Stimulated activated CD8-positive, alpha-beta memory T cell treated with anti-CD3 and anti-CD28 coated beads, Interleukin-4, amount 100 ng/mL, for 4 hours (primary cell): ENCODE measurements at regions not wholly inside any gene's neighbourhood (a gene's known extent, or its start where the extent isn't known, plus 50 kb on each side); places are given as distances from the start of the nearest gene placed in this dataset.

Experiments
- DNase-seq, 2 donors: peaks; one replicate each; pipeline ENCODE4 v3.0.0-alpha.2; 2020; ENCODE audit warnings: low read depth in 2 of 2, low spot score in 1 of 2

- no peak for DNase-seq
Observed at GRCh38 chr10:110396284-110396651, 91.5 kb upstream of the SMNDC1 start.

DNA sequence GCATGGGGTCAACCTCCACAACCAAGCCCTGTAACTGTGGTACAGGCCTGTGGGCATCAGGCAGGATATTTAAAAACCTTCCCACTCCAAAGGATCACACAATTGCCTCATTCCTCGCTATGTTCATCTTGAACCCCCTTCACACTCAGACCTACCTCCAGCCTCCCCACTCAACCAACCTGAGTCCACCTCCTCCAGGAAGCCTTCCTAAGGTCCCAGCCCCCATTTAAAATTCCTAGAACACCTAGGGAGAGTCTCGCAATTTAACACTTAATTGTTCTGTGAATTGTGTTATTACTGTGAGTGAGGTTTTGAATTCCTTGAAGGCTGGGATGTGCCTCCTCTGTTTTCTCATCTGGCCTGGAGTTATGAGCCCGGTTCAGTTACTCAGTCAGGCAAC lies 93.1 kb upstream of the SMNDC1 start:
- no peak for DNase-seq

GRCh38 chr10:110398419-110399105 lies 93.8 kb upstream of the SMNDC1 start:
- no peak for DNase-seq

GRCh38 chr10:110399106-110399964 lies 94.6 kb upstream of the SMNDC1 start:
- no peak for DNase-seq

GRCh38 chr10:110399965-110400933 lies 95.5 kb upstream of the SMNDC1 start:
- DNase-seq: no peak

- no peak for DNase-seq
Observed at GRCh38 chr10:110401401-110402076, 96.2 kb upstream of the DUSP5 start.

DNA sequence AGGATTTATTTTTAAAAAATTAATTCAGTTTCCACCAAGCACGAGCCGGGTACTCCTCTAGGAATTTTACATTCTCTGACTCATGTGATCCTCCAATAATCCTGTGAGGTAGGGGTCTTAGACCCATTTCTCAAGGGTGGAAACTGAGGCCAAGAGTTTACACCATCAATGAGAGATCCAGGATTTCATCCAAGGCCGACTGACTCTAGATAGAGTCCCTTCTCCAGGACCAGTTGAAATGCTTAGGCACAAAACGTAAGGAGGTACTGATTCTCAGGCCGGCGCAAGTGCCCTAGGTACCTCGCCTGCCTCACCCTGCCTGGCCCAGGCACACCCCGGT lies 95.7 kb upstream of the DUSP5 start:
- no peak for DNase-seq

- no peak for DNase-seq
Observed at GRCh38 chr10:110403593-110403992, 94.1 kb upstream of the DUSP5 start.

- no peak for DNase-seq
Observed at GRCh38 chr10:110404413-110404812, 93.3 kb upstream of the DUSP5 start.

DNA sequence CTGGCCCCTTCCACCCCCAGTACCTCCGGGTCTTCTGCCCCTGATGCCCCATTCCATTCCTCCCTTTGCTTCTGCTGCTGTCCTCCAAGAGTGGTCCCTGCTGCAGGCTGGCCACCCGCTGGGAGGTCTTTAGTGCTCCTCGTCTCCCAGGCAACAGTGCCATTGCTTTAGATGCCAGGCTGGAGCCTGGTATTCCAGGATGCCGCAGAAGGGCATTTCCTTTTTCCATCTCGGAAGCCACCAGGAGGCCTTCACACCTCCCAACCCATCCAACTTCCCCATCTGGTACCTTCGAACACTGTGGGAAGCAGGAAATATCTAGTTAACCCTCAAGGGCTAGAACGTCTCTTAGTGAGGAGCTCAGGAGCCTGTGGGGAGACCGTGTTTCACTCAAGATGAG lies 92.9 kb upstream of the DUSP5 start:
- no peak for DNase-seq

GRCh38 chr10:110405380-110405779 lies 92.3 kb upstream of the DUSP5 start:
- no peak for DNase-seq

- no peak for DNase-seq
Observed at GRCh38 chr10:110407301-110408170, 90.2 kb upstream of the DUSP5 start.

- DNase-seq: no peak
Observed at GRCh38 chr10:110408203-110408871, 89.4 kb upstream of the DUSP5 start.

DNA sequence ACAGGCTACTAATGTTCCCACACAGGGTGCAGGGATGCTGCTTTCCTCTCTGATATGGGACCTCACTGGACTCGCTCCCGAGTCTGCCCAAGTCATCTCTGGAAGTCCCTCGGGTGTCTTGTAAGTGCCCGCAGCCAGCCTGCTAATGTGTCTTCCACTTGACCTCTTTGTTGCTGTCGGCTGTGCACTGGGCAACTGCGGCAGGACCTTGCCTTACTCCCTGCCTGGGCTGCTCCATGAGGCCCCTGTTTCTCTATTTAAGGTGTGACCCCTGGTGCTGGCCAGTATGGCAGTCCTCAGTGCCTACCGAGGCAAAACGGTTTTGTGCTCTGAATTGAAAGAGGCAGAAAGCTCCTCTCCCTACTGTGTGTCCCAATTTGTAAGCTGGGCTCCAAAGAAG lies 88.8 kb upstream of the DUSP5 start:
- DNase-seq: no peak

DNA sequence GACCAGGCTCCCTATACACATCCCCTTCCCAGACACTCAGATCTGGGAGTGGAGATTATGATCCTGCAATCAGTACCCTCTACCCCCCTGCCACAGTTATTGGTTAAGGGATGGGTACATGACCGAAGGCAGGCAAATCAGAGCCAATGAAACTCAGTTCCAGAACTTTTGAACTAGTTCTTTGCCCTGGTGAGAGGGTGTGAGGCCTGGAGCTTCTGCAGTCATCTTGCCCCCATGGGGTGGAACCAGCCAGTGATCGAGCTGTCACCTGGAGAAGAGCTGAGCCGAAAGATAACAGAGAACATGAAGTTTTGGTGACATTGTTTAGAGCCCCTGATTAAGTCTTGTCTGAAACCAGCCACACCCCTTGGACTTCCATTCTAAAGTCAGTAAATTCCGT lies 88.2 kb upstream of the DUSP5 start:
- no peak for DNase-seq

DNA sequence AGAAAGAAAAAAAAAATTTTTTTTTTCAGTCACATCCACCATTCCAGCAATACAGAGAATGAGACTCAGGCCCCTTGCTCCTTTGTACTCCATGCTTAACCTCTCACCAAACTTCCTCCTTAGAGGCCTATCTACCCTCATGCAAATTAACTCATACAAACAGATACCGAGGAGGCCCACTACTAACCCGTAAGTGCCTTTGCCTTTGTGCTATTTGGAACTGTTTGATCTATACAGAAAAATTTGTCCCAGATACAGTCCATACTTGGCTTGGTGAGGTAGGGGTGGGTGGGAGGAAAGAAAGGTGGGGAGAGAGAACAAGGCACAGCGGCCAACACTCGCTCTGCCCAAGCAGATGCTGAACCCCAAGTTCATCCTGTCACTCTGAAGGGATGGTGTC lies 87.8 kb upstream of the DUSP5 start:
- no peak for DNase-seq

DNA sequence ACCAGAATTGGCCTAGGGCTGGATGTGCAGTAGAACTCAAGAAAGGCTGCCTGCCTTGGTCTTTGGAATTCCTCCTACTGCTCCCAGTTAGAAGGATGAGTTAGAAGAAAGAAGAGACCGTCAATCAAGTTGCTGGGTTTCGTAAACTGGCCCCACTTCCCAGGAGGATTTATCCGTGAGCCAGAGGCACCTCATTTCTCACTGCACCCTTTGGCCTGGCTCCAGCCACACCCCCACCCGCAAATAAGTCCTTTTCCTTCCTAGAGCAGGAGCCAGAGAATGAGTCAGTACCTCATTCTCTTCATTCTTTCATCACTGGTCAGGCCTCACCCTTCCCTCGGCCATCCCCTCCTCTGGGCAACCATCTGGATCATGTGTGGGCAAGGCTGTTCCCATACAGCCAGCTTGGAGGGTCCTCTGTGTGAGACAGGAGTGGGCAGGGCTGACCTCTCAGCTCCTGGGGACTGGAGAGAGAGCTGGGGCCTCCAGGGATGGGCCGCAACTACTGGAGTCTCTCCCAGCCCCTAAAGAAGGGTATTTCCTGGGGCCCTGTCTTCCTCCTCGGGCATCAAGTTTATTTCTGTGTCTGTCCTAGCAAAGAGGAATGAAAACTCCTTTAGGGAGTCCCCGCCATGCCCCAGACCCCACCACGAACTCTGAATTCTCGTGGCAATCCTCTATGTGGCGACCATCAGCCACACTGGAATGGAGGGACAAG lies 87.2 kb upstream of the DUSP5 start:
- no peak for DNase-seq

DNA sequence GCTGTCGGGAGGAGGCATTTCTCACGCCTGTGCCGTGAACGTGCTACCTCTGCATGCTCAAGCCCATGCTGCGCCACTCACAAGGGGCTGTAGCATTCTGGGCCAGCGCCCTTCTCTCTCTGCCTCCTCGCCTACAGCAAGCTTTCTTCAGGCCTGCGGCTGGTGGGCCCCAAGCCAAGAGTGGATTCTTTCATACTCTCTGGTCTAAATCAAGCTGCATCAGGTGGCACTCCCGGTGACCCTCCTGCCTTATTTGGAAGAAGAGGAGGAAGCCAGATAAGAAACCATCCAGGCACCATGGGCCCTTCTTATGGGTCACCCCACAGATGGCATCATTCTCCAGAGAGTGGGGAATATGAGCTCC lies 86.7 kb upstream of the DUSP5 start:
- DNase-seq: no peak
